ENCODE measurements at regions not wholly inside any gene's neighbourhood (a gene's known extent, or its start where the extent isn't known, plus 50 kb on each side); places are given as distances from the start of the nearest gene placed in this dataset.
"Not testable (repeated sequence)": the region's sequence is repeated elsewhere in the genome, so short reads cannot be mapped to it uniquely, and the experiment has no call there.

DNA sequence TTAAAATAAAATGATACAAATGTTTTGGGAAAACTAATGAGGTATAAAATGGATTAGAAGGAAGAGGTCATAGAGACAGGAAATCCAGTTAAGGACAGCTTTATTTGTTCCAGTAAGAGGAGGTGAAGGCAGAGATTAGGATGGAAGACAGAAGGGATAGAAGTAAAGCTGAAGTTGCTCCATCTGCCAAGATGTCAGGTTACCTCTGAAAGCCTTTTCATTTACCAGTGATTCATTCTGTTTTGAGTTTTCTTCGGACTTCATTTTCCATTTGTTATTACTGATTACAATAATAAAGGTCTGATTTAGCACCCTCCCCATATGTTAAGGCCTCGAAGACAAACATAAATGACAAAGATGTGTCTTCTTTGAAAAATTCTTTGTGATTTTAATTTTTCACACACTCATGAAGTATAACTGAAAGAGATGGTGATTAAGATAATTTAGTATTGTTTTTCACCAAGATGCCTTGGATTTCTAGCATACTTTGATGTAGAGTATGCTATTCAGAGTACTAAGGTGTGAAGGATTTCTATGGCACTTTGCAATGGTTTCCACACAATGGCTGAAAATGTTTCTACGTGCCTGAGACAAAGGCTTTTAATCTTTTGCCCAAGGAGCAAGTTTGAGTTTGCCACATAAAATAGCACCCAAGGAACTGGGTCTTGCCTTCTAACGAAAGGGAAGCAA lies 75.4 kb upstream of the PLAAT1 start:
- in situ Hi-C loops (cut with MboI; ENCODE audit: low pct_unique_long_range_greater_than_20kb, low sequenced_read_pairs), result no loop called here

DNA sequence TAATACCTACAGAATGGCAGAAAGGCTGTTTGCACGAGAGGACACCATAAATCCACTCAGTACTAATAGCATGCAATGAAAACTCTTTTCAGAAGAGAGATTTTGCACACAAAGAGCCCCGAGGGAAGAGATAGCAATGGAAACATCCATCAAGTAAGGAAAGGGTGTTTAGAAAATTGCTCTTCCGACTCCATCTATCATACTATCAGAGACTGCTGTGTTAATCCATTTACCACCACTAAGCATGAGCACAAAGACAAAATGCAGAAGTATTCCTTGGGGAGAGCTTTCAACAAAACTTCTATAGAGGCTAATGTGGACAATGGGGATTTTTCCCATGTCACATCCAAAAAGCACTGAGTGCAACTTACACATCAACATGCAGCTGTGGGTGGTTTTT lies 72.1 kb upstream of the PLAAT1 start:
- DNase-seq, result no peak
- in situ Hi-C loops (cut with MboI; ENCODE audit: low pct_unique_long_range_greater_than_20kb, low sequenced_read_pairs), result no loop called here

More for the DNA sequence above, 75.4 kb upstream of the PLAAT1 start:
- DNase-seq, result no peak

DNA sequence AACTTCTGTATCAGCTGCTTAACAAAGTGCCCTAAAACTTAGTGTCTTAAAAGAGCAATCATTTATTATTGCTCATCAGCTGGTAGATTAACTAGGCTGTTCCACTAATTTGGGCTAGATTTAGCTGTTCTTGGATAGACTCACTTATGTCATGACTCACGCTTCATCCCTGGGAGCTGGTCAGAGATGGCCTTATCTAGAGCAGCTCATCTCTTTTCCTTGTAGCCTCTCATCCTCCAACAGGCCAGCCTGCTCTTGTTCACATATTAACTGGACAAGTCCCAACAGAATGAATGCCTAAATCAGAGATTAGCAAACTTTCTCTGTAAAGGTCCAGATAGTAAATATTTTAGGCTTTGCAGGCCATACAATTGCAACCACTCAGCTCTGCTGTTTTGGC lies 66.9 kb upstream of the PLAAT1 start:
- no peak for DNase-seq
- in situ Hi-C loops (cut with MboI; ENCODE audit: low pct_unique_long_range_greater_than_20kb, low sequenced_read_pairs), result no loop called here

DNA sequence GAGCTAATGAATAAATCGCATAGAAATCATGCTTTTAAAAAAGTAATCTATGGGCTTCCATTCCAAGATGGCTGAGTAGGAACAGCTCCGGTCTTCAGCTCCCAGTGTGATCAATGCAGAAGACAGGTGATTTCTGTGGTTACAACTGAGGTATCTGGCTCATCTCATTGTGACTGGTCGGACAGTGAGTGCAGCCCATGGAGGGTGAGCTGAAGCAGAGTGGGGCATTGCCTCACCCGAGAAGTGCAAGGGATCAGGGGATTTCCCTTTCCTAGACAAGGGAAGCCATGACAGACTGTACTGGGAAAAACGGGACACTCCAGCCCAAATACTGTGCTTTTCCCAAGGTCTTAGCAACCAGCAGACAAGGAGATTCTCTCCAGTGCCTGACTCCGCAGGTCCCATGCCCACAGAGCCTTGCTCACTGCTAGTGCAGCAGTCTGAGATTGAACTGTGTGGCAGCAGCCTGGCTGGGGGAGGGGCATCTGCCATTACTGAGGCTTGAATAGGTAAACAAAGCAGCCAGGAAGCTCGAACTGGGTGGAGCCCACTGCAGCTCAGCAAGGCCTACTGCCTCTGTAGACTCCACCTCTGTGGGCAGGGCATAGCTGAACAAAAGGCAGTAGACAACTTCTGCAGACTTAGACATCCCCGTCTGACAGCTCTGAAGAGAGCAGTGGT lies 61.5 kb upstream of the PLAAT1 start:
- DNase-seq; in situ Hi-C loops (cut with MboI; ENCODE audit: low pct_unique_long_range_greater_than_20kb, low sequenced_read_pairs): not testable (repeated sequence)

DNA sequence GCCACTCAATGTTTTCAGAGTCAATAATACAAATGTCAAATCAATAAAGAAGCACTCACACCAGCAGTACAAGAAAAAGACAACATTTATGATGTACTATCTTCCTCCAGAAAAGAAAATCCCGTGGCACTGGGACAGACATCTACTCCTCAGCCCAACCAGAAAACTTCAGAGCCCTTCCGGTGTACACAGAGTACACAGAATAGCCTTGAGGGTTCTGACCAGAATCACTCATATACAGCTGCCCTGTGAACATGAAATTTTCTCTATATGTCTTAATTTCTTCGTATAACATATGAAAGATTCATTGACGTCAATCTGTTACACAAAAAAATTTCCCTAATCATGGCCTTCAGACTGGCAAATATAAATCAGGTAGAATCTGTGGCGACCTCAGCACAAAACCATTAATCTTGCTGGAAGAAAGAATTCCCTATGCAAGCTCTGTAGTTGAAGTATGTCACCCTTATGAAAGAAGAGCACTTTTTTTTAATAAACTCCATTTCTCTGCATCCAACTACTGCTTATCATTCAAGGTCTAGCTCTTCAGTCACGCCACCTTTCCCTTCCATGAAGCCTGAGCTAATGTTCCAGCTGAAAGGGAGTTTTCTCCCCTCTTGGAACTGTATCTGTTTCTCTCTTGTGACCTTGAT lies 53.8 kb upstream of the PLAAT1 start:
- no peak for DNase-seq
- in situ Hi-C loops (cut with MboI; ENCODE audit: low pct_unique_long_range_greater_than_20kb, low sequenced_read_pairs), result no loop called here

DNA sequence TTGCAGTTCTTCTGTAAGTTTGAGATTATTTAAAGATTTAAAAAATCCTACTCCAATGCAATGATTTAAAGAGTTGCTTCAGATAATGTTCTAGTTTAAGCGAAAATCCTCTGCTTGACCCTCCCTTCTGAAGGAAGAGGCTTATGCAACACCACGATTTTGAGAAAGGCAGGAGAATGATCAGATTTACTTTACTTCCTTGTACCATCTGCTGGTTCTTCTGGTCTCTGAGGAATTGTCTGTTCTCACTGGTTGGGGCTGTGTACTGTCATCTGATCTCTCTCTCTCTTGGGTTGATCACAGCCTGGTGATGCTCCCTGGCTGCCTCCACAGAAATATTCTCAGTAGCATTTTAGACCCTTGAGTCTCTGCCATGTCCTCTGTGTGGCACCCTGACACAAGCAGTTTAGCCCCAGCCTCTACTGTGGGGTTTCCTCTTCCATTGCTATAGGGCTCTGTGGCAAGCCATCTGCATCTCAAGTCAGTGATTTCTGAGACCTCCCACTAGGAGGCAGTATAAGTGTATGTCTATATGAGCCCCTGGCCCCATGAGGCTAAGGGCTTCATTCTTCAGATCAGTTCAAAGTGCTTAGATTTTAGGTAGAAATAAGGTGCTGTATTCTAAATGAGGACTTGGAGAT lies 50.8 kb upstream of the PLAAT1 start:
- DNase-seq, result peak; percentile 44
- in situ Hi-C loops (cut with MboI; ENCODE audit: low pct_unique_long_range_greater_than_20kb, low sequenced_read_pairs), result no loop called here
